ENCODE measurements at regions not wholly inside any gene's neighbourhood (a gene's known extent, or its start where the extent isn't known, plus 50 kb on each side); places are given as distances from the start of the nearest gene placed in this dataset.
"Not testable (repeated sequence)": the region's sequence is repeated elsewhere in the genome, so short reads cannot be mapped to it uniquely, and the experiment has no call there.

- no peak for DNase-seq (ENCODE audit: low spot score)
Measured at GRCh38 chr10:36446881-36447280, 678.5 kb upstream of the ANKRD30A start.

GRCh38 chr10:36443233-36443632 is 682.2 kb upstream of the ANKRD30A start:
- DNase-seq (ENCODE audit: low spot score), result no peak

- DNase-seq (ENCODE audit: low spot score), result no peak
Measured at GRCh38 chr10:36441557-36441956, 683.8 kb upstream of the ANKRD30A start.

- DNase-seq (ENCODE audit: low spot score), result no peak
Measured at GRCh38 chr10:36440539-36440938, 684.9 kb upstream of the ANKRD30A start.

GRCh38 chr10:36437367-36437766 is 688.0 kb upstream of the ANKRD30A start:
- DNase-seq (ENCODE audit: low spot score), result no peak

GRCh38 chr10:36428507-36428906 is 696.9 kb upstream of the ANKRD30A start:
- no peak for DNase-seq (ENCODE audit: low spot score)

GRCh38 chr10:36425131-36425797 is 700.1 kb upstream of the ANKRD30A start:
- DNase-seq (ENCODE audit: low spot score), result no peak

GRCh38 chr10:36424502-36424901 is 700.9 kb upstream of the ANKRD30A start:
- no peak for DNase-seq (ENCODE audit: low spot score)

- no peak for DNase-seq (ENCODE audit: low spot score)
Measured at GRCh38 chr10:36423821-36424248, 701.6 kb upstream of the ANKRD30A start.

GRCh38 chr10:36421992-36422391 is 703.4 kb upstream of the ANKRD30A start:
- DNase-seq (ENCODE audit: low spot score), result no peak

GRCh38 chr10:36416513-36416912 is 708.9 kb upstream of the ANKRD30A start:
- DNase-seq (ENCODE audit: low spot score), result no peak

GRCh38 chr10:36412942-36413341 is 712.5 kb upstream of the ANKRD30A start:
- no peak for DNase-seq (ENCODE audit: low spot score)

GRCh38 chr10:36400238-36400637 is 725.2 kb upstream of the ANKRD30A start:
- not testable (repeated sequence) for DNase-seq (ENCODE audit: low spot score)

GRCh38 chr10:36393801-36394200 is 731.6 kb upstream of the ANKRD30A start:
- DNase-seq (ENCODE audit: low spot score), result no peak

GRCh38 chr10:36391405-36391804 is 734.0 kb upstream of the ANKRD30A start:
- DNase-seq (ENCODE audit: low spot score), result no peak

- no peak for DNase-seq (ENCODE audit: low spot score)
Measured at GRCh38 chr10:36390221-36390620, 735.2 kb upstream of the ANKRD30A start.

- DNase-seq (ENCODE audit: low spot score), result no peak
Measured at GRCh38 chr10:36388166-36388565, 737.2 kb upstream of the ANKRD30A start.

GRCh38 chr10:36385693-36386092 is 739.7 kb upstream of the ANKRD30A start:
- DNase-seq (ENCODE audit: low spot score), result no peak

- no peak for DNase-seq (ENCODE audit: low spot score)
Measured at GRCh38 chr10:36383349-36383748, 741.3 kb upstream of the FZD8 start.

- DNase-seq (ENCODE audit: low spot score), result no peak
Measured at GRCh38 chr10:36381748-36382147, 739.7 kb upstream of the FZD8 start.

- no peak for DNase-seq (ENCODE audit: low spot score)
Measured at GRCh38 chr10:36380538-36380937, 738.4 kb upstream of the FZD8 start.

- no peak for DNase-seq (ENCODE audit: low spot score)
Measured at GRCh38 chr10:36375107-36375506, 733.0 kb upstream of the FZD8 start.

GRCh38 chr10:36373424-36374096 is 731.5 kb upstream of the FZD8 start:
- no peak for DNase-seq (ENCODE audit: low spot score)

GRCh38 chr10:36367362-36367761 is 725.3 kb upstream of the FZD8 start:
- DNase-seq (ENCODE audit: low spot score), result no peak

All from NAMALWA (cell line).